ENCODE measurements at regions not wholly inside any gene's neighbourhood (a gene's known extent, or its start where the extent isn't known, plus 50 kb on each side); places are given as distances from the start of the nearest gene placed in this dataset.

DNA sequence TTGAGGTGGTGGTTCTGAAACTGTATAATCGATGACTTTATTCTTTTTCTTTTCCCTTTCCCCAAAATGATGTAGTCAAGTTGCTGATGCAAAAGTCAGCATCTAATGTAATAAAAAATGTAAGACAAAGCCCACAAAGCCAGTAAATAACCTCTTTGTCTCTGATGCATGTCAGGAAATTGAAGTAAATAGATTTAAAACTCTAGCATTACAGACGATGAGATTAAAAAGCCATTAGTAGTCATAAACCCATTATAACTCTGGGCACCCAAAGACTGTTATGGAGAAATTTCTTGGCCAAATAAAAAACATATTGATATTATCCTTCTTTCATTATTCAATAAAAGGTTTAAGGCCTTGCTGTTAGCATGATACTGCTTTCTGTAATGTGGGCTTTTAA, 548.7 kb downstream of the TUSC1 start:
- TF ChIP-seq GATA2 (IDR thresholded peaks at IDR 0.05; ENCODE audit: low read depth, low read length), result no peak
- TF ChIP-seq GATA3 (IDR thresholded peaks at IDR 0.05; ENCODE audit: low read depth, low read length), result no peak

All from SH-SY5Y (cell line).